Right lobe of liver (tissue), 4 donors: ENCODE measurements at regions not wholly inside any gene's neighbourhood (a gene's known extent, or its start where the extent isn't known, plus 50 kb on each side); places are given as distances from the start of the nearest gene placed in this dataset.
"Not testable (repeated sequence)": the region's sequence is repeated elsewhere in the genome, so short reads cannot be mapped to it uniquely, and the experiment has no call there.

Experiments
- CTCF ChIP-seq, 4 donors: fragments of 200-600 bp in 3 of 4; fragments of 450-650 bp in 1 of 4; IDR thresholded peaks; one replicate each; pipeline versions ENCODE4 v1.5.1 to v1.8.0; 2016 to 2022; ENCODE audit warnings: antibody characterized with exemption in 4 of 4, mild to moderate bottlenecking in 2 of 4
- POLR2A ChIP-seq: fragments of 450-650 bp; IDR thresholded peaks from one replicate; pipeline ENCODE4 v1.6.1; 2017; ENCODE audit warnings: antibody characterized with exemption, mild to moderate bottlenecking
- donor health status: DM: no; HTN: no; CAD: no.
- donor health status: DM: no; HTN: no; CAD: no.
- donor health status: DM: no; HTN: yes; CAD: no.

DNA sequence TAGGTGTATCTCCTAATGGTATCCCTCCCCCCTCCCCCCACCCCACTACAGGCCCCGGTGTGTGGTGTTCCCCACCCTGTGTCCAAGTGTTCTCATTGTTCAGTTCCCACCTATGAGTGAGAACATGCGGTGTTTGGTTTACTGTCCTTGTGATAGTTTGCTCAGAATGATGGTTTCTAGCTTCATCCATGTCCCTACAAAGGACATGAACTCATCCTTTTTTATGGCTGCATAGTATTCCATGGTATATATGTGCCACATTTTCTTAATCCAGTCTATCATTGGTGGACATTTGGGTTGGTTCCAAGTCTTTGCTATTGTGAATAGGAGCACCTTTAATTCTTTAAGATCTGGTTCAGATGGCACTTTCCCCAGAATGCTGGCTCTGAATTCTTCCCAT lies 58.5 kb upstream of the PTGFRN start:
- not testable (repeated sequence) for TF ChIP-seq CTCF (IDR thresholded peaks at IDR 0.05); POLR2A
